Stimulated activated naive B cell treated with anti-CD40 and anti-IgM and Interleukin-4, amounts not matched to agents 10 μg/mL and 1 μg/mL and 100 μg/mL, for 72 hours (primary cell): ENCODE measurements at regions not wholly inside any gene's neighbourhood (a gene's known extent, or its start where the extent isn't known, plus 50 kb on each side); places are given as distances from the start of the nearest gene placed in this dataset.

Experiments
- ATAC-seq, 2 donors: fragments of 150-1000 bp; cut with Tn5 transposase; replicated peaks; 2 replicates each; pipeline ENCODE4 v1.10.0; 2021; ENCODE audit warnings: moderate library complexity in 1 of 2
- DNase-seq: peaks from one replicate; pipeline ENCODE4 v3.0.0; 2021
- H3K27ac Mint-ChIP-seq: one replicate; pipeline ENCODE4 v1.8.0; 2022; ENCODE audit warnings: mild to moderate bottlenecking, mixed read lengths
- H3K27me3 Mint-ChIP-seq, 2 donors: one replicate each; pipeline ENCODE4 v1.8.0; 2022; ENCODE audit warnings: mixed read lengths in 2 of 2
- H3K36me3 Mint-ChIP-seq, 2 donors: one replicate each; pipeline ENCODE4 v1.8.0; 2022; ENCODE audit warnings: mixed read lengths in 2 of 2, mild to moderate bottlenecking in 1 of 2
- H3K4me1 Mint-ChIP-seq, 2 donors: one replicate each; pipeline ENCODE4 v1.8.0; 2022; ENCODE audit warnings: mixed read lengths in 2 of 2, mild to moderate bottlenecking in 1 of 2
- H3K4me3 Mint-ChIP-seq, 2 donors: one replicate each; pipeline ENCODE4 v1.8.0; 2022; ENCODE audit warnings: mild to moderate bottlenecking in 2 of 2, mixed read lengths in 2 of 2, moderate library complexity in 1 of 2
- H3K9me3 Mint-ChIP-seq, 2 donors: one replicate each; pipeline ENCODE4 v1.8.0; 2022; ENCODE audit warnings: mixed read lengths in 2 of 2, mild to moderate bottlenecking in 1 of 2

DNA sequence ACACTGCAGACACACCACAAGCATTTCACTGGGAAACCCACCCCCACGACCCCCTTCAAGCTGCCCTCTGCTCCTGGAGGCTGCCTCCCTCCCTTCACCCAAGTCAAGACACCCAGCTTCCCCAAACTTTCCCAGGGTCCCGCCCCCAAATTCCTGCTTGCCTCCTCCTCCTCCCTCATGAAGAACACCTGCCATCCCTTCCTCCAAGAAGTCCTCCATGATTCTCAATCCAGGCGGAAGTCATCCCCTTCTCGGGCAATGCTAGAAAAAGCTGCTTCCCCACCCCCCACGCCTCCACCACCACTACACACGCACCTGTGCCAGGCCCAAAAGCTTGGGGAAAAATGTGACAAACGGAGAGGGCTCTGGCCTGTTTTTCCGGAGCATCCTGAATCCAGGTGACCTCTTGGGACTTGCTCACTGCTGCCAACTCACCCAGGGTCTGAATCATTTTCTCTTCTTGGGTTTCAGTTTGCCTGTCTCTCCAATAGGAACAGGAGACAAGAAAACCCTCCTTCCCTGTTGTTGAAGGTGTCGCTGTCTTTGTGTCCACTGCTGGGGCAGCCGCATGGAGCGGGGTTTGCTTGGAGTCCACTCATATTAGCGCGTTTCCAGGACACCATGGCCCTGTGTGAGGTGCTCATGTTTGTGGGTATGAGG, 101.0 kb upstream of the CASZ1 start:
- H3K27ac Mint-ChIP-seq = no peak overlapping the region
- no peaks in the 10 kb centered on the region for H3K9me3 Mint-ChIP-seq
- DNase-seq = no peak
- H3K36me3 Mint-ChIP-seq = no peaks in the 10 kb centered on the region
- no peak overlapping the region for H3K4me3 Mint-ChIP-seq
- peaks cover 34 to 47% of the 10 kb centered on the region in 2 donors for H3K27me3 Mint-ChIP-seq
- ATAC-seq = peak in 1 of 2 donors; percentile 12
- peaks cover 5 to 10% of the 10 kb centered on the region in 2 donors for H3K4me1 Mint-ChIP-seq

DNA sequence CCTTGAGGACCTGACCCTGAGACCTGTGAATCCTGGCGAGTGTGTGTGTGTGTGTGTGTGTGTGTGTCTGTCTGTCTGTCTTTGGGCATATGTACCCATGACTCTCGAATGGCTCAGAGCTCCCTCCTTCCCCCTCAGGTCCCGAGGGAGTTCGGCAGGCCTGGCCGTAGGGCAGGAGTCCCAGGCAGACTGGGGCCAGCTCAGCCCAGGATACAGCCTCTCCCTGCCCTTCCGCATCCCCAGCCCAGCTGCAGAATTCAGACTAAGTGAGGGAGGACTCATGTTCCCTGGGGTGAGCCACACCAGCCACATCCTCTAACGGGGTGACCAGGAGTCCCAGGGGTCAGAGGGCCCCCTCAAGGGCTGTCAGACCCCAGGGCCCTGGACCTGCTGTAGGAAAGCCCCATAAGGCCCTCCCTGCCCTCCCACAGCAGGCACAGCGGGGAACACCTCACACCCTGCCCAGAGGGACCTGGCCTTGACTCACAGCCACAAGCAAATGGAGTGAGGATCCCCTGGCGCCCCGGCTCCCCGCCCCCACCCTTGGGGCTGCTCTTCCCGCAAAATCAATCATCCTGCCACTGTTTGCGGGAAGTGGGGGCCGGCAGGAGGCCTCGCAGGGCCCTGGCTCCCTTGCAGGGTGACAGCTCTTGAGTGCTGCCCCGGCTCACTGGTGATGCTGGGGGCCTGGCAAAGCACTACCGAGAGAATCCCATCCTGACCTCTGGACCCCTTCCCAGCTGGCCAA, 101.7 kb upstream of the CASZ1 start:
- H3K36me3 Mint-ChIP-seq = no peaks in the 10 kb centered on the region
- H3K27ac Mint-ChIP-seq = no peak overlapping the region
- no peaks in the 10 kb centered on the region for H3K9me3 Mint-ChIP-seq
- H3K27me3 Mint-ChIP-seq = peaks cover 29 to 40% of the 10 kb centered on the region in 2 donors
- peak; percentile 21 to 38 for ATAC-seq
- no peak overlapping the region for H3K4me3 Mint-ChIP-seq
- H3K4me1 Mint-ChIP-seq = peaks cover 5 to 10% of the 10 kb centered on the region in 2 donors
- DNase-seq = no peak

DNA sequence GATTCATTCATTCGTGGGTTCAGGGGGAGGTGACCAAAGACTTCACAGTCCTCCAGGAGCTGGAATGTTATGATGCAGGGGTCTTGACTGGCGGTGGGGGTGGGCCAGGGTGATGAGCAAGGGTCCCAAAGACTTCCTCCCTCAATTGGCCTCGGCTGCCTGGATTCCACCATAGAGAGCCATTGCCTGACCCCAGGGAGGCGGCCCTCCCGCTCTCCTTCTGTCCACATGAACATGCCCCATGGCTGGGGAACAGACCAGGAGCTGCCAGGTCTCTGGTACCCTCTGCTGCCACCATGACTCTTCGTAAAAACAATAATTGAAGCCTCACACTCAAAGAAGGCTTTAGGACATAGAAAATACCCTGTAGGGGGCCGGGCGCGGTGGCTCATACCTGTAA, 102.5 kb upstream of the CASZ1 start:
- H3K9me3 Mint-ChIP-seq = no peaks in the 10 kb centered on the region
- no peak for ATAC-seq
- H3K36me3 Mint-ChIP-seq = no peaks in the 10 kb centered on the region
- H3K4me3 Mint-ChIP-seq = no peak overlapping the region
- peaks cover 5 to 11% of the 10 kb centered on the region in 2 donors for H3K4me1 Mint-ChIP-seq
- H3K27me3 Mint-ChIP-seq = peaks cover 32 to 40% of the 10 kb centered on the region in 2 donors
- DNase-seq = no peak
- H3K27ac Mint-ChIP-seq = no peak overlapping the region

DNA sequence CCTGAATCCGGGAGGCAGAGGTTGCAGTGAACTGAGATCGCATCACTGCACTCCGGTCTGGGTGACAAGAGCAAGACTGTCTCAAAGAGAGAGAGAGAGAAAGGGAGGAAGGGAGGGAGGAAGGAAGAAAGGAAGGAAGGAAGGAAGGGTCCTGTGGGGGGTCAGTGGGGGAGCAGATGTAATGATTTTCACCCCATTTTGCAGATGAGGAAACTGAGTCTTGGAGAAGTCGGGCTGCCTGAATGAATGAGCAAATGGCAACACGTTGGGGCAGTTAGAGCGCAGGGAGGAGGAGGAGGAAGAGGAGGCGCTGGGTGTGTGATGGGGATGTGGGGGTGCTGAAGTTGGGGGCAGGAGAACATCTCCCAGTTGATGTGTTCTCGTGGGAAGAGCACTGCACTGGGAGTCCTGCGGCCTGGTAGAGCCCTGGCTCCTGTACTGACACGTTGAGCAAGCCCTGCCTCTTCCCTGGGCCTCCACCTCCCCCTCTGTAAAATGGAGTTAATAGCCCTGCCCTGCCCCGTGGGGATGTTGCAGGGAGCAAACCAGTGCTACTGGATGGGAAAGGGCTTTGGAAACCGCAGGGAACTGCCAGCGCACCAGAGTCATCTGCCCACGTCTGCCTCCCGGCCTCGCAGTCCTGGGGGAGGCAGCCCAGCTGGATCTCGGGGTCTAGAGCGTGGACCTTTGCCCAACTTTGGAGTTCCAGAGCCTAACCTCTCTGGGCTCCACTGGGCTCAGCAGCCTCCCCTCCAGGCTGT, 103.2 kb upstream of the CASZ1 start:
- Mint-ChIP-seq H3K27me3 (peaks cover 39 to 47% of the 10 kb centered on the region in 2 donors), H3K4me1 (peaks cover 11 to 18% of the 10 kb centered on the region in 2 donors), H3K36me3 (no peaks in the 10 kb centered on the region), H3K4me3 (no peak overlapping the region), H3K9me3 (no peaks in the 10 kb centered on the region), H3K27ac (no peak overlapping the region)
- ATAC-seq (no peak), DNase-seq (no peak)

DNA sequence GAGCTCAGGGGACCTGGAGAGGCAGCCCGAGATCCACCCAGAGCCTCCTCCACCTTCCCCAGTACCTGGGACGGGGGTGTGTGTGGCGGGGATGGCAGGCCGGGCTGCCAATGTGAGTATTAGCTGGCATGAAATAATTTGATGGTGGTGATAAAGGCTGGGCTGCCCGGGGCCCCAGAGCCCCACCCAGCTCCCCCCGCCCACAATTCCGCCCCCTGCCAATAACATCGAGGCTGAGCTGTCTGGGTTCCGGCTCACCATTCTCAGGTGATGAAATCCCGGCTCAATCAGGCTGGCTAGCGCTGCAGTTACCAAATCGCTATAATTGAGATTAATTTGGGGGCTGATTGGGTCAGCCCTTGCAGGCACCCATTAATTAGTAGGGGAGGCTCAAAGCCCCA, 103.8 kb upstream of the CASZ1 start:
- ATAC-seq = no peak
- H3K36me3 Mint-ChIP-seq = no peaks in the 10 kb centered on the region
- peaks cover 16 to 24% of the 10 kb centered on the region in 2 donors for H3K4me1 Mint-ChIP-seq
- H3K4me3 Mint-ChIP-seq = no peak overlapping the region
- H3K27me3 Mint-ChIP-seq = peaks cover 45 to 50% of the 10 kb centered on the region in 2 donors
- DNase-seq = no peak
- no peak overlapping the region for H3K27ac Mint-ChIP-seq
- H3K9me3 Mint-ChIP-seq = no peaks in the 10 kb centered on the region

- ATAC-seq (no peak), DNase-seq (no peak)
- peaks cover 45 to 46% of the 10 kb centered on the region in 2 donors for H3K27me3 Mint-ChIP-seq
- H3K36me3 Mint-ChIP-seq = no peaks in the 10 kb centered on the region
- H3K4me1 Mint-ChIP-seq = peaks cover 16 to 25% of the 10 kb centered on the region in 2 donors
- no peak overlapping the region for H3K4me3 Mint-ChIP-seq
- H3K27ac Mint-ChIP-seq = no peak overlapping the region
- H3K9me3 Mint-ChIP-seq = no peaks in the 10 kb centered on the region
Measured at GRCh38 chr1:10900691-10901090, 104.2 kb upstream of the CASZ1 start.

GRCh38 chr1:10901091-10901890, 104.8 kb upstream of the CASZ1 start:
- ATAC-seq (no peak), DNase-seq (no peak)
- Mint-ChIP-seq H3K4me3 (no peak overlapping the region), H3K9me3 (no peaks in the 10 kb centered on the region), H3K36me3 (no peaks in the 10 kb centered on the region), H3K27me3 (peaks cover 44 to 45% of the 10 kb centered on the region in 2 donors), H3K4me1 (peaks cover 16 to 25% of the 10 kb centered on the region in 2 donors), H3K27ac (no peak overlapping the region)

DNA sequence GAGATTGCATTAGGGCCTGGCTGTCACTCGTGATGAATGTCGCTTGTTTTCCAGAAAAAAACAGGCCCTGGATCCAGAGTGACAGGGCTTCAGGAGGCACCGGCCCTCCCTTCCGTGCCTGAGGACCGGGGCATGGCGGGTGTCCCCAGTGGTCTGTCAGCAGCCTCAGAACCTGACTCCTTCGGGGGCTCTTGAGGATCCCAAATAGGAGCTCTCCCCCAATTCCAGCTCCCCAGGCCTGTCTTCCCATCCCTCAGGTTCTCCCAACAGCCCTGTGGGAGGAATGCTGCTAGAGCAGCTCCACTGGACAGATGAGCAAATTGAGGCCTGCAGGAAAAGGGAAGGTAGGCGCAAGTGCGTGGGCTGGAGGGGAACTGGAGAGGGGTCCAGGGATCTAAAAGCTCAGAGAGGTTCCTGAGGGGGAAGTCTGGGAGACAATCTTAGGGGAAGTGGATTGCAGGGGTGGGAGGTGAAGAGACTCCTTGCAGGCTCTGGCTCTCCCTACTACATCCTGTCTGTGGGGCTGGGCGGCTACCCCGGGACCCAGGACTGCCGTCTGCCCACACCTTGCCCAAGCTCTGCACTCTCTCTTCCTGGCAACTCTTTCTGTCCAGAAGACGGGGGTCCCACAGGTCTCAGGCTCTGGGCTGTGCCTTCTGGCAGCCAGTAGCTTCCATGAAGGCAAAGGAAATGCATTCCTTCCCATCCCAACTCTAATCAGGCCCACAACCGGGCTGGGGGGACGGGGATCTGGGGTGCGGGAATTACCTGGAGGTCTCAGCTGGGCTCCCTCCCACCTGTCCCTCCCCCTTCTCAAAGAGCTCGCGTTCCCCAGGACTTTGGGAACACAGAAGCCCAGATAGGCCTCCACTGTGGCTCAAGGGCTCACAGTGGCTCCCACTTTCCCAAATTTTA, 105.7 kb upstream of the CASZ1 start:
- Mint-ChIP-seq H3K36me3 (no peaks in the 10 kb centered on the region), H3K27me3 (peaks cover 48 to 49% of the 10 kb centered on the region in 2 donors), H3K4me3 (no peak overlapping the region), H3K4me1 (peaks cover 16 to 23% of the 10 kb centered on the region in 2 donors), H3K9me3 (no peaks in the 10 kb centered on the region), H3K27ac (no peak overlapping the region)
- ATAC-seq (no peak), DNase-seq (no peak)

DNA sequence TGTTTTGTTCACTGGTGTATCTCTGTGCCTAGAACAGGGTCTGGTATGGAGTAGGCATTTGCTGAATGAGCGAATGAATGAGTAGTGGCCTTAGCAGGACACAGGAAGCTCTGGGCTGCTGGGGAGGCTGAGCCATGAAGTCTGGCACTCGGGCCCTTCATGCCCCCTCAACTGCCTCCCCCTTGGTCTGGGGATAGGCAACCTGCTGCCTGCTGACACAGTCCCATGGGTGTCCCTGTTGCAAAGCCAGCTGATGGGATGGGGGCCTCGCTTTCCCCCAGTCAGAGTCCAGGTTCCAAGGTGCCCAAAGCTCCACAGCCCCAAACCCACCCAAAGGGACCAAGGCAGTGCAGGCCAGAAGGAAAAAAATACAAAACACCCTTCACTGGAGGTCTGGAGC, 107.0 kb upstream of the CASZ1 start:
- Mint-ChIP-seq H3K36me3 (no peaks in the 10 kb centered on the region), H3K9me3 (no peaks in the 10 kb centered on the region), H3K27ac (no peak overlapping the region), H3K27me3 (peaks cover 42 to 45% of the 10 kb centered on the region in 2 donors), H3K4me1 (peaks cover 10 to 15% of the 10 kb centered on the region in 2 donors), H3K4me3 (no peak overlapping the region)
- no peak for ATAC-seq
- no peak for DNase-seq

DNA sequence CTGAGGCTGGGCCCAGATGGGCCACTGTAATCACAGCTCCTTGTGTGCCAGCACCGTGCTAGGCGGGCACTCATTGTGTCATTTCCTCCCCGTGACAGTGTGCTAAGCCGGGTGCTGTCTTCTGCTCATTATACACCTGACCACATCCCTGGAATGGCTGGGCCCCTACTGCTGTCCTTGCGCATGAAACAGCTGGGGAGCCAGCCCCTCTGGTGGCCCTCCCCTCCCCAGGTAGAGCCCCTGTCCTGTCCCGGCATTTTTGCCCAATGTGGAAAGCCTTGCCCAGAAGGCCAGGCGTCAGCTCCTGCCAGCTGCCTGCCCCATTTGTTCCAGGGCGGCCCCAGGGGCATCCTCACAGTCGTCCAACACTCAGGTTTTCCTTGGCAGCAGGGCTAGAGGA, 107.4 kb upstream of the CASZ1 start:
- Mint-ChIP-seq H3K4me3 (no peak overlapping the region), H3K27me3 (peaks cover 42 to 45% of the 10 kb centered on the region in 2 donors), H3K36me3 (no peaks in the 10 kb centered on the region), H3K9me3 (no peaks in the 10 kb centered on the region), H3K4me1 (peaks cover 10 to 15% of the 10 kb centered on the region in 2 donors), H3K27ac (no peak overlapping the region)
- peak; percentile 38 to 57 for ATAC-seq
- no peak for DNase-seq

GRCh38 chr1:10904396-10905358, 107.8 kb upstream of the TARDBP start:
- Mint-ChIP-seq H3K27ac (no peak overlapping the region), H3K4me1 (peaks cover 10 to 15% of the 10 kb centered on the region in 2 donors), H3K27me3 (peaks cover 39 to 40% of the 10 kb centered on the region in 2 donors), H3K4me3 (no peak overlapping the region), H3K36me3 (no peaks in the 10 kb centered on the region), H3K9me3 (no peaks in the 10 kb centered on the region)
- DNase-seq (no peak), ATAC-seq (no peak)

DNA sequence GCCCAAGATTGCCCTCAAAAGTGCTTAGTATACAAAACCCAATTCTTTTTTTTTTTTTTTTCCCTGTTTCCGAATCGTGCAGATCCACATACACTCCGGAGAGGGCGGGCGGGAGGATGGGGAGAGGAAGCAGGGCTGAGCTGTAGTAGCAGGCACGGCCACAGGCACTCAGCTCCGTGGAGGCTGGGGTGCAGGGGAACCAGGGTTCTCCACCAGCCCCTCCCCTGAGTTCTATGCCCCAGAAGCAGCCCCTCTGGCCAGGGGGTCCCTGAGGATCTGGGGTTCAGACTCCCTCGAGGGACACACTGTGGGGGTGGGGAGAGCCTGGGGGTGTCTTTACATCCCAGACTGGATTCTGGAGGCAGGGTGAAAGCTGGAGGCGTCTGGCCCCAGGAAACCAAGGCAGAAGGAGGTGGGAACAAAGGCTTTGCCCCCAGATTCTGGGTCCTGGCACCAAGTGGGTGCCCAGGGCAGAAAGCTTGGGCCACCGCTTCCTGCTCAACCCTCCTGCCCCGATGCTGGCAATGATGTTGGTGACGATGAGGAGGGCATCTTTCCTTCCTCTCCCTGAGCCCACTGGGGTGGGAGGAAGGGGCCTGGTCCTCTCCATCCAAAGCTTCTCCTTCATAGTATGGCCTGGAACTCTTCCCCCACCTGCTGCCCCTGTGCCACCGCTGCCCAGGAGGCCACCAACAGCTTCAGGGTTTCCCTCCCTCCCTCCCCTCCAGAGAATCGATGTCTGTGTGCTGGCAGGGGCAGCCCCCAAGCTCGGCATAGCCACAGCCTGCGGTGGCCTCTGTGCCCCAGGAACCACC, 106.4 kb upstream of the TARDBP start:
- ATAC-seq = no peak

More for the DNA sequence above, 106.4 kb upstream of the TARDBP start:
- Mint-ChIP-seq H3K9me3 (no peaks in the 10 kb centered on the region), H3K36me3 (no peaks in the 10 kb centered on the region), H3K27me3 (peaks cover 34 to 36% of the 10 kb centered on the region in 2 donors), H3K27ac (no peak overlapping the region), H3K4me1 (peaks cover 10 to 15% of the 10 kb centered on the region in 2 donors), H3K4me3 (no peak overlapping the region)
- DNase-seq = no peak
